HAP-1 (cell line): ENCODE measurements at regions not wholly inside any gene's neighbourhood (a gene's known extent, or its start where the extent isn't known, plus 50 kb on each side); places are given as distances from the start of the nearest gene placed in this dataset.

Experiments
- DNase-seq, 2 experiments: peaks; one replicate each; pipeline ENCODE4 v3.0.0-alpha.2; 2016 to 2020; ENCODE audit warnings: low spot score in 2 of 2
- H3K27me3 ChIP-seq: fragments of 250-450 bp; sonication (Bioruptor Pico); 2 replicates; pipeline ENCODE4 v1.5.1; 2020; ENCODE audit warnings: low read depth, mild to moderate bottlenecking, moderate library complexity
- H3K36me3 ChIP-seq: fragments of 250-450 bp; sonication (Bioruptor Pico); replicated peaks from 2 replicates; pipeline ENCODE4 v1.5.1; 2020; ENCODE audit warnings: mild to moderate bottlenecking
- H3K4me1 ChIP-seq: fragments of 250-450 bp; sonication (Bioruptor Pico); 2 replicates; pipeline ENCODE4 v1.5.1; 2020; ENCODE audit warnings: mild to moderate bottlenecking
- H3K4me3 ChIP-seq: fragments of 250-450 bp; sonication (Bioruptor Pico); 2 replicates; pipeline ENCODE4 v1.5.1; 2020; ENCODE audit warnings: mild to moderate bottlenecking, moderate library complexity
- H3K9me3 ChIP-seq: fragments of 250-450 bp; sonication (Bioruptor Pico); 2 replicates; pipeline ENCODE4 v1.5.1; 2020; ENCODE audit warnings: mild to moderate bottlenecking, moderate library complexity
- in situ Hi-C: fragments of 300-500 bp; cut with MboI; formaldehyde crosslinking; loops from 3 replicates; pipeline ENCODE4 v1.14.3; 2020; ENCODE audit warnings: low sequenced_read_pairs, inconsistent platforms, mixed read lengths

DNA sequence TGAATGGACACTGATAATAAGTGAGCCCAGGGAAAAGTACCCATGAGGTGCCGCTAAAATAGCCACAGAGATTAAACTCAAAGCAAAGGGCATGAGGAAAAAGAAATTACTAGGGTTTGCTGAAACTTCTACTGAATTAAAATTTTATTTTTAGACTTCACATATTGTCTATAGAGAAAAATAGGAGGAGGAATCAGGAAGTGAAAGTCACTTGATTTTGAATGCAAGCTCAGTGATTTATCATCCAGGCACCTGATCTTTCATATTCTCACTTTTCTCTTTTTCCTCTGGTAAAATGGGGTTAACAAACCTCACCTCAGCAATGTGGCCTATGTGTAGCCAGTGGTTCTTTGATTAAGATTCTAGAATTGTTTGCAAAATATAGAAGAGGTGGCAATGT is 479.8 kb downstream of the BCL11B start:
- Histone ChIP-seq H3K4me3 (no peak overlapping the region), H3K27me3 (no peaks in the 10 kb centered on the region), H3K9me3 (no peaks in the 10 kb centered on the region), H3K4me1 (no peaks in the 10 kb centered on the region), H3K36me3 (no peaks in the 10 kb centered on the region)
- in situ Hi-C loops: no loop called here
- no peak for DNase-seq

GRCh38 chr14:98798099-98798498 is 473.9 kb downstream of the BCL11B start:
- Histone ChIP-seq H3K9me3 (no peaks in the 10 kb centered on the region), H3K4me3 (no peak overlapping the region), H3K27me3 (no peaks in the 10 kb centered on the region), H3K4me1 (no peaks in the 10 kb centered on the region), H3K36me3 (no peaks in the 10 kb centered on the region)
- in situ Hi-C loops: no loop called here
- DNase-seq: no peak

DNA sequence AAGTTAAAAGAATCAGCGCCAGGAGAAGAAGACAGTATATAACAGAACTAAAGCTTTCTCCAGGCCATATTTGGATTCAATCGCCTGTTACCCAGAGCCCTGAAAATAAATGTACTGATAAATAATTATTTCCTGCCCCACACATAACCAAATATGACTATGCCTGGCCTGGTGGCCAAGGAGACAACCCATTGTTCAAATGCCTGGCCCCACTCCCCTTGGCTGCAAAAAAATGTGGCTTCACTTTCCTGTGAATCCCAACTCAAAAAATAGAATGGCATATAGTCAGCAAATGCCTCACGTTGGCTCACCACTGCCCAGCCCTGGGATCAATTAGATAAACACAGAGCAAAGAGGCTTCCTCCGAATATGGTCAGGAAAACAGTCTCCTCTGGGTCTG is 472.1 kb downstream of the BCL11B start:
- H3K27me3 ChIP-seq: no peaks in the 10 kb centered on the region
- in situ Hi-C loops: no loop called here
- no peaks in the 10 kb centered on the region for H3K4me1 ChIP-seq
- H3K9me3 ChIP-seq: no peaks in the 10 kb centered on the region
- DNase-seq: no peak
- H3K4me3 ChIP-seq: no peak overlapping the region
- no peaks in the 10 kb centered on the region for H3K36me3 ChIP-seq

DNA sequence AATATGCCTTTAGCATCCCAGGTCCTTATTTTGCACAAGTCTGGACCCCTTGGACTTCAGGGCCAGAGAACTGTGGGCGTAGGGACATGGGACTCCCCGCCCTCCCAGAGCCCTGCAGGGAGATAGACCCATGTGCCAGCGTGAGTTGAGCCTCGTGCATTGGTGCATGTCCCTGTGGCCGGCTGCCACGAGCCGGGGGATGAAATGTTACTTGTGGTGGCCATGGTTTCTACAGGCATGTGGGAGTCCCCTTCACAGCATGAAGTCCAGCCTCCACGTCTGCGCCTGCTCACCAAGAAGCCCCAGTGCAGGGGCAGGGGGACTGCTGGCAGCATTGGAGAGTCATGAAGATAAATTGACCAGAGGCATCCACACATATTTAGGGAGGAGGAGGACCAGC is 470.0 kb downstream of the BCL11B start:
- in situ Hi-C loops: no loop called here
- Histone ChIP-seq H3K36me3 (no peaks in the 10 kb centered on the region), H3K4me1 (no peaks in the 10 kb centered on the region), H3K27me3 (no peaks in the 10 kb centered on the region), H3K4me3 (no peak overlapping the region), H3K9me3 (no peaks in the 10 kb centered on the region)
- no peak for DNase-seq

- no peaks in the 10 kb centered on the region for H3K9me3 ChIP-seq
- no peaks in the 10 kb centered on the region for H3K27me3 ChIP-seq
- H3K36me3 ChIP-seq: no peaks in the 10 kb centered on the region
- no peaks in the 10 kb centered on the region for H3K4me1 ChIP-seq
- in situ Hi-C loops: no loop called here
- DNase-seq: no peak
- no peak overlapping the region for H3K4me3 ChIP-seq
Observed at GRCh38 chr14:98803196-98803595, 468.8 kb downstream of the BCL11B start.

GRCh38 chr14:98808494-98809407 is 463.2 kb downstream of the BCL11B start:
- no peak for DNase-seq
- H3K36me3 ChIP-seq: no peaks in the 10 kb centered on the region
- no peaks in the 10 kb centered on the region for H3K9me3 ChIP-seq
- H3K4me3 ChIP-seq: no peak overlapping the region
- in situ Hi-C loops: no loop called here
- no peaks in the 10 kb centered on the region for H3K4me1 ChIP-seq
- peaks cover 9% of the 10 kb centered on the region; the same call in 1 of the 2 replicates for H3K27me3 ChIP-seq

GRCh38 chr14:98816195-98816594 is 455.8 kb downstream of the BCL11B start:
- Histone ChIP-seq H3K9me3 (no peaks in the 10 kb centered on the region), H3K27me3 (peaks cover 3% of the 10 kb centered on the region; the same call in 1 of the 2 replicates), H3K36me3 (no peaks in the 10 kb centered on the region), H3K4me3 (no peak overlapping the region), H3K4me1 (no peaks in the 10 kb centered on the region)
- no peak for DNase-seq
- in situ Hi-C loops: no loop called here

DNA sequence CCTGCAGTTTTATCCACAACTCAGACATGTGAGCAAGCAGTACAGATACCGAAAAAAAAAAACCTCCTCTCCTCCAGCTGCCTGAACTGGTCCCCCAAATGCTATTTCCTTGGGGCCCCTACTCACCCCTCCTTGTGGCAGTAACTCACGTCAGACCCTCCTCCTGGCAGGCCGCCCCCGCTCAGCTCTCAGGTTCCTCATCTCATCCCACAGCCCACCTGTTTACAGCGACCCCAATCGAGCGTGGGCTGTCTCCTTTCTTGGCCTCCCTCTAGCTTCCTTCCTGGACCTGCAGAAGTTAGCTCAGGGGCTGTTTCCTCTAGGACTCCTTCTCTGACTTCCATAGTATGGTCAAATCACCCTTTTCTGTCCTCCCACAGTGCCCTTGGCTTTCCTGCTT is 455.3 kb downstream of the BCL11B start:
- no peak for DNase-seq
- H3K4me3 ChIP-seq: no peak overlapping the region
- in situ Hi-C loops: no loop called here
- no peaks in the 10 kb centered on the region for H3K4me1 ChIP-seq
- H3K9me3 ChIP-seq: no peaks in the 10 kb centered on the region
- no peaks in the 10 kb centered on the region for H3K36me3 ChIP-seq
- peaks cover 3% of the 10 kb centered on the region; the same call in 1 of the 2 replicates for H3K27me3 ChIP-seq

DNA sequence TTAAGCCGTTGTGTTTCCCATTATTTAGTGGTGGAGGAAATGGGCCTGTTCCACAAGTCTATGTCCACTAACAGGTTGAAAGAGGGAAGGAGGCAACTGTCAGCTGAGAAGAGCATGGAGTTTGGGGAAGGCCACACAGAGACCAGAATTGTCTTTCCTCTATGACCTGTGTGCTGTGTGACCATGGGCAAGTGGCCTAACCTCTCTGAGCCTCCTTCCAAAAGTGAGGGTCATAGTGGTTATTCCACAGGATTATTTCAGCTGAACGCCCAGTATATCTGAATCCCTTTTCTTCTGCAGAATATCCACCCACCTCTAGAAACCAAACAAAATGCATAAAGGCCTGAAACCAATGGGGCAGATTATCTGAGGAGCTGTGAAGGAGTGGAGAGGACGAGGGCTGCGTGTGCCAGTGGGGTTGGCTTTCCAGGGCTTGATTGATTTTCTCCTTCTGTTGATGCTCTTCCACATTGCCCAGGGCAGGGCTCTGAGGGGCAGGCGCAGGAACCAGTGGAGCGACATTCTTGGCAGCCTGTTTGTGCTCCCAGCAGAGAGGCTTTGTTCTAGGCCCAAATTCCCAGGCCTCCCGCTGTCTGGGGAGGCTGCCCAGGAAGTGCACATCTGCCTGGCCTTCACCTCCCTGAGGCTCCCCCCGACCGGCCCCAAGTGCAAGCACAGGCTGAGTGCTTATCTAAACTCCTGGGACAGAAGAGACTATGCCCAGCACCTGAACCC is 452.7 kb downstream of the BCL11B start:
- H3K27me3 ChIP-seq: peaks cover 3% of the 10 kb centered on the region; the same call in 1 of the 2 replicates
- in situ Hi-C loops: no loop called here
- no peaks in the 10 kb centered on the region for H3K9me3 ChIP-seq
- no peaks in the 10 kb centered on the region for H3K4me1 ChIP-seq
- H3K36me3 ChIP-seq: no peaks in the 10 kb centered on the region
- no peak overlapping the region for H3K4me3 ChIP-seq
- DNase-seq: no peak

DNA sequence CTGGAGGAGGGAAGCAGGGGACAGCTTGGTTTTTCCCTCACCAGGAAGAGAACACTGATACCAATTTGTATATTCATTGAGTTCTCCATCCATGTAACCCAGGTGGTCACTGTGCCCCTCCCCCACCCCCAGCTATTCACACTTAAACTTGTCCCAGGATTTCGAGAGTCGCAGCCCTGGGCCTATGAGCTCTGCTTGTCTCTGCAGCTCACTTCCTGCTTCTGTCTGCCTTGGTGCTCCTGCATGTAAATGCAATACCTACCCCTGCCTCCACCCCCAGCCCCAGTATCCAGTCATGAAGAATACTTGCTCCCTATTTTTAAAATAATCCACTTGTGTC is 452.2 kb downstream of the BCL11B start:
- H3K4me3 ChIP-seq: no peak overlapping the region
- in situ Hi-C loops: no loop called here
- DNase-seq: no peak
- H3K36me3 ChIP-seq: no peaks in the 10 kb centered on the region
- H3K9me3 ChIP-seq: no peaks in the 10 kb centered on the region
- H3K4me1 ChIP-seq: no peaks in the 10 kb centered on the region
- H3K27me3 ChIP-seq: peaks cover 3% of the 10 kb centered on the region; the same call in 1 of the 2 replicates

- Histone ChIP-seq H3K36me3 (no peaks in the 10 kb centered on the region), H3K4me3 (no peak overlapping the region), H3K27me3 (no peaks in the 10 kb centered on the region), H3K4me1 (no peaks in the 10 kb centered on the region), H3K9me3 (no peaks in the 10 kb centered on the region)
- in situ Hi-C loops: no loop called here
- DNase-seq: no peak
Observed at GRCh38 chr14:98822917-98823316, 449.1 kb downstream of the BCL11B start.

DNA sequence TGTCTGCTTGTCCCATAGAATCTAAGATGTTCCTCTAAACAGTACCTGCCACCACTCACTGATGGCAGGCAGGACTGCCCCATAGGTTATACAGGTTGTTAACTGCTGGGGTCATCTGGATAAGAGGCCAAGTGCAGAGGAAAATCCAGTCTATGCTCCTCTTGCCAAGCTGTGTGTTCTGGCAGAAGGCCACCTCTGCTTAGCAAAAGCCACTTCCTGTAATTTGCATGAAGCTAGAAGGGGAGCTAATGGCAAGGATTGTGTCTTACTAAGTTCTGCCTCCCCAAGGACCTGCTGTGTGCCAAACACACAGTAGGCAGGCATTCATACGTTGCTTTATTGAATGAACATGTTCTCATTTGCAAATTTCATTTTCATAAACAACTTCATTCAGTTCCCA is 445.4 kb downstream of the BCL11B start:
- H3K36me3 ChIP-seq: no peaks in the 10 kb centered on the region
- H3K27me3 ChIP-seq: no peaks in the 10 kb centered on the region
- no peak overlapping the region for H3K4me3 ChIP-seq
- H3K4me1 ChIP-seq: no peaks in the 10 kb centered on the region
- H3K9me3 ChIP-seq: no peaks in the 10 kb centered on the region; the same call in 1 of the 2 replicates
- DNase-seq: no peak
- in situ Hi-C loops: no loop called here

- H3K36me3 ChIP-seq: no peaks in the 10 kb centered on the region
- DNase-seq: no peak
Observed at GRCh38 chr14:98834119-98834518, 437.9 kb downstream of the BCL11B start.

More at GRCh38 chr14:98834119-98834518, 437.9 kb downstream of the BCL11B start:
- Histone ChIP-seq H3K27me3 (no peaks in the 10 kb centered on the region), H3K9me3 (no peaks in the 10 kb centered on the region; the same call in 1 of the 2 replicates), H3K4me1 (no peaks in the 10 kb centered on the region), H3K4me3 (no peak overlapping the region)
- in situ Hi-C loops: no loop called here
